GM13976 (cell line): ENCODE measurements at regions not wholly inside any gene's neighbourhood (a gene's known extent, or its start where the extent isn't known, plus 50 kb on each side); places are given as distances from the start of the nearest gene placed in this dataset.
"Not testable (repeated sequence)": the region's sequence is repeated elsewhere in the genome, so short reads cannot be mapped to it uniquely, and the experiment has no call there.

ENCODE experiments used
- DNase-seq: peaks from one replicate; pipeline ENCODE4 v3.0.0; 2012; ENCODE audit warnings: low spot score
- in situ Hi-C: fragments of 300-500 bp; cut with MboI; formaldehyde crosslinking; loops from one replicate; pipeline ENCODE4 v1.12.0; 2022; ENCODE audit warnings: low sequenced_read_pairs, mixed read lengths, inconsistent platforms; ENCODE audit not compliant: unreplicated experiment
- TF ChIP-seq, protein P1 (sequence below): IDR thresholded peaks from 2 replicates; pipeline ENCODE4 v1.5.1; 2012; ENCODE audit warnings: borderline replicate concordance, mild to moderate bottlenecking; ENCODE audit not compliant: insufficient read depth; ENCODE audit errors: extremely low read depth, missing control alignments, control extremely low read depth

DNA sequence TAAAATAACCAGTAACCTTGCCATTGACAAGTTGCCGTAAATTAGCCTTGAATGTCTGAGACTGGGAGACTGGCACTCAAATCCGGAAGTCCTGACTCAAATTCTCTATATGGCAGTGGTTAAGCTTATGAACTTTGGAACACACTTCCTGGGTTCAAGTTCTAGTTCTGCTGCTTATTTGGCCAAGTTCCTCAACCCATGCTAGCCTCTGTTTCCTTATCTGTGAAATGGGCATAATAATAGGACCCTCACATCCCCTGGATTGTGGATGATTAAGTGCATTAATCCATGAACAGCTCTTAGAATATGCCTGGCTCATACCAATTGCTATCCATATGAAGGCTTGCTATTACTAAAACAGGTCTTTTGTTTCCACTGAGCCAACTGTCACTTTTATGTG, 311.5 kb downstream of the EDEM1 start:
- DNase-seq: no peak
- TF ChIP-seq, protein P1, sequence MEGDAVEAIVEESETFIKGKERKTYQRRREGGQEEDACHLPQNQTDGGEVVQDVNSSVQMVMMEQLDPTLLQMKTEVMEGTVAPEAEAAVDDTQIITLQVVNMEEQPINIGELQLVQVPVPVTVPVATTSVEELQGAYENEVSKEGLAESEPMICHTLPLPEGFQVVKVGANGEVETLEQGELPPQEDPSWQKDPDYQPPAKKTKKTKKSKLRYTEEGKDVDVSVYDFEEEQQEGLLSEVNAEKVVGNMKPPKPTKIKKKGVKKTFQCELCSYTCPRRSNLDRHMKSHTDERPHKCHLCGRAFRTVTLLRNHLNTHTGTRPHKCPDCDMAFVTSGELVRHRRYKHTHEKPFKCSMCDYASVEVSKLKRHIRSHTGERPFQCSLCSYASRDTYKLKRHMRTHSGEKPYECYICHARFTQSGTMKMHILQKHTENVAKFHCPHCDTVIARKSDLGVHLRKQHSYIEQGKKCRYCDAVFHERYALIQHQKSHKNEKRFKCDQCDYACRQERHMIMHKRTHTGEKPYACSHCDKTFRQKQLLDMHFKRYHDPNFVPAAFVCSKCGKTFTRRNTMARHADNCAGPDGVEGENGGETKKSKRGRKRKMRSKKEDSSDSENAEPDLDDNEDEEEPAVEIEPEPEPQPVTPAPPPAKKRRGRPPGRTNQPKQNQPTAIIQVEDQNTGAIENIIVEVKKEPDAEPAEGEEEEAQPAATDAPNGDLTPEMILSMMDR: no peak
- in situ Hi-C loops: no loop called here

DNA sequence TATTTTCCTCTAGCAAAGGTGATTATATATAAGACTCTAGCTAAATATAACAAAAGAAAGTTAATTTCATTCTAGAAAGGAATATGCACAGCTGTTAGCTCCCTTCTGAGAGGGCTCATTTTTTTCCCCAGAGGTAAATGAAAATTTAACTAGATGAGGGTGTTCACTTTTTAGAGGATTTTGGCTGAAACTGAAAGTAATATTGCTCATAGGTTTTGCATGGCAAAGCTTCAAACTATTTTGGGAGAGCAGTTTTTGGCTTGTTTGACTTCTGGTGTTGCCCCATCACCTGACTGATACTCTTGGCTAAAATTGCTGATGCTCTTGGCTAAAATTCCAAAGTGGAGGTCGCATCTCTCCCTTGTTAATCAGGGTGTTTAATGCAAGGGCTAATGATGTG, 311.9 kb downstream of the EDEM1 start:
- TF ChIP-seq, protein P1: no peak
- no peak for DNase-seq
- in situ Hi-C loops: no loop called here

DNA sequence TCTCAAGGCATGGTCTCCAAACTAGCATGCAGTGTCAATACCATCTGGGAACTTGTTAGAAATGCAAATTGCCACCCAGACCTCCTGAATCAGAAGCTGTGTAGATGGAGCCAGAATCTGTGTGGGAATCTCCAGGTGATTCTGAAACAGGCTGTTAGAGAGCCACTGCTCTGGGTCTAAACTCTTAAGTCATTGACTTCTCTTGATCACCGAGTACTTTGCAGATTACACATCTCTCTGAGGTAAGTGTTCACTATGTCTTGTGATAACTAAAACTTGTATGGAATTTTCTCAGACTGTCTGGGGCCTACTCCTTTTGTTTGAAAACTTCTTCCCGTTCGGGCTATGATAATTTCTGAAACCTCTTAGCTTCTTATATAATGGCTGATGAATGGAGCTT, 315.6 kb downstream of the EDEM1 start:
- DNase-seq: no peak
- TF ChIP-seq, protein P1: no peak
- in situ Hi-C loops: no loop called here

DNA sequence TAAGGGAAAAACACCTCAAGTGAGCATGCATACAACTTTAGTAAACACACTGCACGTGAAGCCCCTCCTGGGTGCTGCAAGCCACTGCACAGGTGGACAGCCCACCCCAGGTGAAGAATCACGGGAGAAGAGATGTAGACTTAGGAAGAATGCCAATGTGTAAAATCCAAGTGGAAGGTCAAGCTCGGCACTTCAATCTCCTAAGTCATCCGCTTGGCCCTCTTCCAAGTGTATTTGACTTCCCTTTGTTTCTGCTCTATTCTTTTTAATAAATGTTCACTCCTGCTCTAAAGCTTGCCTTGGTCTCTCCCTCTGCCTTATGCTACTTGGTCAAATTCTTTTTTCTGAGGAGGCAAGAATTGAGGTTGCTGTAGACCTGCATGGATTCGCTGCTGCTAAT, 316.6 kb downstream of the EDEM1 start:
- in situ Hi-C loops: no loop called here
- no peak for DNase-seq

DNA sequence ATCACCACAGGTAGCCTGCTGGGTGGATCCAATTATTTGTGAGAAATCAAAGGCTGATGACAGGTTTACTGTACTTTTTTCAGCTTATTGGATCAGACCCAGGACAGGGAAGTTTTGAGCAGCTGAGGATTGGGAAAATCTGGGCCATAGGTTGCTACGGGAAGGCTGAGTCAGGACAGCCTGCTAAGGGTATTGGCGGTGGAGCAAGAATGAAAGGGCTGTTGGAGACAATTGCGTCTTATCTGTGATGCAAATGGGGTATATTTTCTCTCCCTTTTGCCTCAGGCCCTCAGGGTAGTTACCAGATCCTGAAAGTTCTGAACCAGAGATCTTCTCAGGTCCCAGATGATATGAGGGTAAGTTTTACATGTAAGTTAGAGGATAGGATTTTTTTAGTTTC, 317.7 kb downstream of the EDEM1 start:
- DNase-seq: no peak
- in situ Hi-C loops: no loop called here
- TF ChIP-seq, protein P1: no peak

More for the DNA sequence above, 316.6 kb downstream of the EDEM1 start:
- TF ChIP-seq, protein P1: no peak

DNA sequence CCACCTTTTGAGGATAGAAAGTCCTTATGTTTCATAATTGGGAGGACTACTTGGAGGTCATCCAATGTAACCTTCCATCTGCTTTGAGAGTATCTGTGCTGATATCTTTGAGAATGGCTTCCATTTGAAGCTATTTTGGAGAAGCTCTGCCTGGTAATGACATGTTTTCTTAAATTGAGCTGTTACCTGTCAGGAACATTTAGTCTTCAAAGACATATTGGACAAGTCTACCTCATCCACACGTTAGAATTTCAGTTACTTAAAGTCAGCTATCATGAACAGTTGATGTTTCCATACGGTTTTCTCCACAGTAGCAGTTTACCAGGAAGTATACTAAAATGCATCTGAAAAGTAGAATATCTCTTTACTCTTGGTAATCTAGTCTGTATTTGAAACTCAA, 318.5 kb downstream of the EDEM1 start:
- TF ChIP-seq, protein P1: no peak
- no peak for DNase-seq
- in situ Hi-C loops: no loop called here

DNA sequence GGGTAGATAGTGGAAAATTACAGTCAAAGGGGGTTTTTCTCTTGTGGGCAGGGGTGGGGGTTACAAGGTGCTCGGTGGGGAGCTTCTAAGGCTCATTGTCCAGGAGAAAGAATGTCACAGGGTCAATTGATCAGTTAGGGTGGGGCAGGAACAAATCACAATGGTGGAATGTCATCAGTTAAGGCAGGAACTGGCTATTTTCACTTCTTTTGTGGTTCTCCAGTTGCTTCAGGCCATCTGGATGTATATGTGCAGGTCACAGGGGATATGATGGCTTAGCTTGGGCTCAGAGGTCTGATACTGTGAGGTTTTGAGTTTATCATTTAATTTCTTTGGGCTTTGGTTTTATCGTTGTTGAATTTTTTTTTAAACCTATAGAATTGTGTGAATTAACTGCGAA, 321.4 kb downstream of the EDEM1 start:
- in situ Hi-C loops, DNase-seq: not testable (repeated sequence)
